GM12892 (cell line): ENCODE measurements at regions not wholly inside any gene's neighbourhood (a gene's known extent, or its start where the extent isn't known, plus 50 kb on each side); places are given as distances from the start of the nearest gene placed in this dataset.

Source experiments
- POLR2A ChIP-seq: IDR thresholded peaks from 2 replicates; pipeline ENCODE4 v1.6.1; 2011; ENCODE audit warnings: low read depth, low read length, control low read depth
- POLR2AphosphoS5 ChIP-seq: IDR thresholded peaks from 2 replicates; pipeline ENCODE4 v1.6.1; 2011; ENCODE audit warnings: low read depth, low read length, control low read depth

GRCh38 chr7:8325067-8325466, 63.1 kb upstream of the ICA1 start:
- no peak for TF ChIP-seq POLR2A
- no peak for TF ChIP-seq POLR2AphosphoS5
